MCF 10A (cell line): ENCODE measurements at regions not wholly inside any gene's neighbourhood (a gene's known extent, or its start where the extent isn't known, plus 50 kb on each side); places are given as distances from the start of the nearest gene placed in this dataset.
"Not testable (repeated sequence)": the region's sequence is repeated elsewhere in the genome, so short reads cannot be mapped to it uniquely, and the experiment has no call there.

ENCODE experiments used
- BruUV-seq: library from RNA; stranded (reverse); fragments of 400-500 nt; replicated peaks from 2 replicates; lab custom pipeline; 2021; lab: Mats Ljungman, UMichigan
- CTCF ChIA-PET: fragments of 300-600 bp; sonication (Branson Sonifier 250); formaldehyde crosslinking; extraction: SDS; loops from one replicate; lab custom pipeline; 2021; ENCODE audit warnings: antibody characterized with exemption, inconsistent platforms; lab: Yijun Ruan, JAX
- POLR2A ChIA-PET: fragments of 300-600, 350-650 bp; sonication (Branson Sonifier 250); formaldehyde crosslinking; extraction: SDS; loops from one replicate; lab custom pipeline; 2020; ENCODE audit warnings: antibody characterized with exemption, inconsistent platforms; lab: Yijun Ruan, JAX
- DNase-seq: peaks from one replicate; pipeline ENCODE4 v3.0.0-alpha.2; 2018; ENCODE audit not compliant: unreplicated experiment
- H3K27ac Mint-ChIP-seq: one replicate; pipeline ENCODE4 v1.8.0; 2022; ENCODE audit warnings: mild to moderate bottlenecking, low read depth, mixed read lengths; ENCODE audit not compliant: unreplicated experiment
- H3K27me3 Mint-ChIP-seq: one replicate; pipeline ENCODE4 v1.8.0; 2022; ENCODE audit warnings: mixed read lengths; ENCODE audit not compliant: insufficient read depth, unreplicated experiment
- H3K36me3 Mint-ChIP-seq: one replicate; pipeline ENCODE4 v1.8.0; 2022; ENCODE audit warnings: mild to moderate bottlenecking, moderate library complexity, mixed read lengths; ENCODE audit not compliant: insufficient read depth, unreplicated experiment
- H3K4me1 Mint-ChIP-seq: one replicate; pipeline ENCODE4 v1.8.0; 2022; ENCODE audit warnings: mixed read lengths; ENCODE audit not compliant: insufficient read depth, unreplicated experiment
- H3K4me3 Mint-ChIP-seq: one replicate; pipeline ENCODE4 v1.8.0; 2022; ENCODE audit warnings: mild to moderate bottlenecking, moderate library complexity, mixed read lengths; ENCODE audit not compliant: unreplicated experiment
- H3K9me3 Mint-ChIP-seq: one replicate; pipeline ENCODE4 v1.8.0; 2022; ENCODE audit warnings: mixed read lengths; ENCODE audit not compliant: unreplicated experiment
- CTCF ChIP-seq: fragments of 200-600 bp; IDR thresholded peaks from one replicate; pipeline ENCODE4 v1.8.0; 2022; ENCODE audit warnings: antibody characterized with exemption, mild to moderate bottlenecking; ENCODE audit not compliant: unreplicated experiment
- intact Hi-C: fragments of 100-400 bp; cut with micrococcal nuclease; formaldehyde crosslinking; loops from 2 replicates; pipeline ENCODE4 v1.14.1; 2022

- DNase-seq, H3K4me3 Mint-ChIP-seq, H3K36me3 Mint-ChIP-seq, POLR2A ChIA-PET, intact Hi-C loops, H3K27ac Mint-ChIP-seq, BruUV-seq, H3K9me3 Mint-ChIP-seq, CTCF ChIA-PET, H3K4me1 Mint-ChIP-seq: not testable (repeated sequence)
- peaks cover 58% of the 10 kb centered on the region for H3K27me3 Mint-ChIP-seq
These were observed 58.3 kb downstream of the ART5 start for GRCh38 chr11:3583476-3583875.

GRCh38 chr11:3581389-3581725 lies 60.4 kb downstream of the ART5 start:
- H3K36me3 Mint-ChIP-seq, H3K27ac Mint-ChIP-seq, H3K4me1 Mint-ChIP-seq, intact Hi-C loops, BruUV-seq, H3K9me3 Mint-ChIP-seq, DNase-seq: not testable (repeated sequence)
- Mint-ChIP-seq H3K4me3 (peak overlapping the region; percentile 29), H3K27me3 (peaks cover 50% of the 10 kb centered on the region)
- ChIA-PET POLR2A (interaction anchor here (0.7 kb wide), 1 partner anchor 225 kb away, joined by 3 read pairs; no protein-coding TSS in a partner anchor), CTCF (interaction anchor here (0.7 to 2.3 kb wide), 4 partner anchors 28 to 119 kb away, joined by 3 to 7 read pairs (median 4); no protein-coding TSS in a partner anchor)

- intact Hi-C loops, H3K9me3 Mint-ChIP-seq, H3K27ac Mint-ChIP-seq, BruUV-seq, H3K36me3 Mint-ChIP-seq, H3K4me1 Mint-ChIP-seq: not testable (repeated sequence)
- DNase-seq: peak; percentile 20
- ChIA-PET CTCF (interaction anchor here (0.6 to 2.3 kb wide), 6 partner anchors 16 to 517 kb away, joined by 3 to 7 read pairs (median 4); no protein-coding TSS in a partner anchor), POLR2A (interaction anchor here (0.7 kb wide), 1 partner anchor 226 kb away, joined by 3 read pairs; no protein-coding TSS in a partner anchor)
- H3K4me3 Mint-ChIP-seq: peak overlapping the region; percentile 29
- TF ChIP-seq CTCF: peak; percentile 85
- peaks cover 51% of the 10 kb centered on the region for H3K27me3 Mint-ChIP-seq
These were observed 61.1 kb downstream of the ART5 start for GRCh38 chr11:3580487-3581388.

- DNase-seq, H3K9me3 Mint-ChIP-seq, H3K4me1 Mint-ChIP-seq, POLR2A ChIA-PET, BruUV-seq, intact Hi-C loops, H3K36me3 Mint-ChIP-seq, H3K27ac Mint-ChIP-seq: not testable (repeated sequence)
- H3K4me3 Mint-ChIP-seq: peak overlapping the region; percentile 29
- CTCF ChIA-PET: interaction anchor here (0.6 to 2.3 kb wide), 4 partner anchors 29 to 518 kb away, joined by 3 to 7 read pairs (median 4); no protein-coding TSS in a partner anchor
- peaks cover 58% of the 10 kb centered on the region for H3K27me3 Mint-ChIP-seq
These were observed 62.0 kb downstream of the ART5 start for GRCh38 chr11:3579600-3580459.

GRCh38 chr11:3576066-3576604 lies 65.7 kb downstream of the ART5 start:
- H3K9me3 Mint-ChIP-seq, H3K27ac Mint-ChIP-seq, H3K4me3 Mint-ChIP-seq, BruUV-seq, CTCF ChIA-PET, POLR2A ChIA-PET, intact Hi-C loops, DNase-seq, H3K36me3 Mint-ChIP-seq, H3K4me1 Mint-ChIP-seq: not testable (repeated sequence)
- H3K27me3 Mint-ChIP-seq: peaks cover 43% of the 10 kb centered on the region

- H3K36me3 Mint-ChIP-seq, H3K4me1 Mint-ChIP-seq, BruUV-seq, POLR2A ChIA-PET, CTCF ChIA-PET, DNase-seq, H3K9me3 Mint-ChIP-seq, H3K4me3 Mint-ChIP-seq, H3K27ac Mint-ChIP-seq, intact Hi-C loops: not testable (repeated sequence)
- peaks cover 38% of the 10 kb centered on the region for H3K27me3 Mint-ChIP-seq
These were observed 68.7 kb downstream of the ART5 start for GRCh38 chr11:3572976-3573647.

GRCh38 chr11:3571752-3572151 lies 70.0 kb downstream of the ART5 start:
- POLR2A ChIA-PET, H3K4me1 Mint-ChIP-seq, intact Hi-C loops, H3K4me3 Mint-ChIP-seq, H3K36me3 Mint-ChIP-seq, BruUV-seq, H3K9me3 Mint-ChIP-seq, H3K27ac Mint-ChIP-seq, DNase-seq: not testable (repeated sequence)
- CTCF ChIA-PET: interaction anchor here (0.6 kb wide), 1 partner anchor 337 kb away, joined by 4 read pairs; no protein-coding TSS in a partner anchor
- H3K27me3 Mint-ChIP-seq: peaks cover 52% of the 10 kb centered on the region
